Fibroblast of mammary gland (primary cell): ENCODE measurements at regions not wholly inside any gene's neighbourhood (a gene's known extent, or its start where the extent isn't known, plus 50 kb on each side); places are given as distances from the start of the nearest gene placed in this dataset.
A peak's percentile ranks its signal among the peaks of the same experiment; 100 is the strongest.

Experiments
- DNase-seq: peaks from one replicate; pipeline ENCODE4 v3.0.0-alpha.2; 2010; ENCODE audit warnings: low read depth
- H3K4me3 ChIP-seq: 2 replicates; pipeline ENCODE4 v1.5.1; 2011; ENCODE audit warnings: low read depth, mild to moderate bottlenecking, low read length, moderate library complexity; ENCODE audit not compliant: control insufficient read depth
- CTCF ChIP-seq: conservative IDR thresholded peaks from 2 replicates; pipeline ENCODE4 v1.5.1; 2011; ENCODE audit warnings: low read depth, low read length, inconsistent platforms; ENCODE audit not compliant: control insufficient read depth, insufficient read depth

- DNase-seq, result no peak
- no peak overlapping the region for H3K4me3 ChIP-seq
- no peak for TF ChIP-seq CTCF
These were observed 193.0 kb downstream of the HLX start for GRCh38 chr1:221072214-221072613.

- TF ChIP-seq CTCF, result no peak
- peak; percentile 45 for DNase-seq
- no peak overlapping the region for H3K4me3 ChIP-seq
These were observed 195.1 kb downstream of the HLX start for GRCh38 chr1:221074332-221074731.

GRCh38 chr1:221075911-221076310 lies 196.7 kb downstream of the HLX start:
- TF ChIP-seq CTCF, result no peak
- no peak for DNase-seq
- no peak overlapping the region for H3K4me3 ChIP-seq

- H3K4me3 ChIP-seq, result no peak overlapping the region
- DNase-seq, result peak; percentile 63
- TF ChIP-seq CTCF, result no peak
These were observed 197.2 kb downstream of the HLX start for GRCh38 chr1:221076391-221076811.

- TF ChIP-seq CTCF, result no peak
- H3K4me3 ChIP-seq, result no peak overlapping the region
- DNase-seq, result peak; percentile 50
These were observed 199.2 kb downstream of the HLX start for GRCh38 chr1:221078260-221078965.

- TF ChIP-seq CTCF, result no peak
- H3K4me3 ChIP-seq, result no peak overlapping the region
- DNase-seq, result no peak
These were observed 204.7 kb downstream of the HLX start for GRCh38 chr1:221083902-221084301.
